ENCODE measurements at regions not wholly inside any gene's neighbourhood (a gene's known extent, or its start where the extent isn't known, plus 50 kb on each side); places are given as distances from the start of the nearest gene placed in this dataset.

DNA sequence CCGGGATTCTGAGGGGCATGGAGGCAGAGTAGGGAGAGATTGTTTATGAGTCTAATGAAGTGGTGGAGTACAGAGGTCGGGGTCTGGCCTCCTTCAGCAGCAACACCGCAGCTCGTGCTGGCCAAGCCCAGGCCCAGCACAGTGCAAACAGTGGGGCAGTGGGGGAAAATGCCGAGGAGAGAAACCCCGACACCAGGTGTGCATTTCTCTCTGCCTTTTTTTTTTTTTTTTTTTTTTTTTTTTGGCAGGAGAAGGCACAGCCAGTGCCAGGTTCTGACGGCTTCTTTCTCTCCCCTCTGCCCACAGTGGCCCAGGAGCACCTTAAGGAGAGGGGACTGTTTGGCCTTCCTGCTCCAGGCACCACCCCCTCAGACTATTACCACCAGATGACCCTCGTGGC is 219.3 kb downstream of the GLI2 start:
- no peaks in the 10 kb centered on the region for H3K9me3 Mint-ChIP-seq
- peaks cover 14% of the 10 kb centered on the region for H3K36me3 Mint-ChIP-seq (ENCODE audit: low read depth)
- H3K4me1 Mint-ChIP-seq, result peaks cover 51% of the 10 kb centered on the region
- no peak for TF ChIP-seq CTCF (IDR thresholded peaks at IDR 0.05)
- peak overlapping the region; percentile 70 for H3K27ac Mint-ChIP-seq
- no peak overlapping the region for H3K4me3 Mint-ChIP-seq
- peaks cover 19% of the 10 kb centered on the region for H3K27me3 Mint-ChIP-seq (ENCODE audit: low read depth, poor library complexity)
- no peak for DNase-seq

- H3K27ac Mint-ChIP-seq, result no peak overlapping the region
- peaks cover 14% of the 10 kb centered on the region for H3K36me3 Mint-ChIP-seq (ENCODE audit: low read depth)
- H3K9me3 Mint-ChIP-seq, result no peaks in the 10 kb centered on the region
- no peak for DNase-seq
- peaks cover 55% of the 10 kb centered on the region for H3K4me1 Mint-ChIP-seq
- no peak overlapping the region for H3K4me3 Mint-ChIP-seq
- H3K27me3 Mint-ChIP-seq (ENCODE audit: low read depth, poor library complexity), result peaks cover 19% of the 10 kb centered on the region
- TF ChIP-seq CTCF (IDR thresholded peaks at IDR 0.05), result no peak
These were observed 219.8 kb downstream of the GLI2 start for GRCh38 chr2:120955427-120955826.

- Mint-ChIP-seq H3K4me1 (peaks cover 55% of the 10 kb centered on the region), H3K27ac (no peak overlapping the region), H3K9me3 (no peaks in the 10 kb centered on the region), H3K27me3 (ENCODE audit: low read depth, poor library complexity) (peaks cover 13% of the 10 kb centered on the region), H3K4me3 (no peak overlapping the region), H3K36me3 (ENCODE audit: low read depth) (peaks cover 14% of the 10 kb centered on the region)
- no peak for DNase-seq
- TF ChIP-seq CTCF (IDR thresholded peaks at IDR 0.05), result no peak
These were observed 221.0 kb downstream of the GLI2 start for GRCh38 chr2:120956486-120957156.

GRCh38 chr2:120957905-120958304 is 222.2 kb downstream of the GLI2 start:
- DNase-seq, result no peak

GRCh38 chr2:120958623-120959366 is 223.1 kb downstream of the GLI2 start:
- H3K36me3 Mint-ChIP-seq (ENCODE audit: low read depth), result peaks cover 5% of the 10 kb centered on the region
- H3K27me3 Mint-ChIP-seq (ENCODE audit: low read depth, poor library complexity), result peaks cover 16% of the 10 kb centered on the region
- H3K4me3 Mint-ChIP-seq, result no peak overlapping the region
- peak; percentile 54 for DNase-seq
- peaks cover 62% of the 10 kb centered on the region for H3K4me1 Mint-ChIP-seq
- TF ChIP-seq CTCF (IDR thresholded peaks at IDR 0.05), result peak; percentile 25
- no peak overlapping the region for H3K27ac Mint-ChIP-seq
- H3K9me3 Mint-ChIP-seq, result no peaks in the 10 kb centered on the region

More at GRCh38 chr2:120957905-120958304, 222.2 kb downstream of the GLI2 start:
- no peak for TF ChIP-seq CTCF (IDR thresholded peaks at IDR 0.05)
- no peaks in the 10 kb centered on the region for H3K9me3 Mint-ChIP-seq
- peaks cover 12% of the 10 kb centered on the region for H3K36me3 Mint-ChIP-seq (ENCODE audit: low read depth)
- peaks cover 63% of the 10 kb centered on the region for H3K4me1 Mint-ChIP-seq
- peaks cover 13% of the 10 kb centered on the region for H3K27me3 Mint-ChIP-seq (ENCODE audit: low read depth, poor library complexity)
- H3K4me3 Mint-ChIP-seq, result no peak overlapping the region
- H3K27ac Mint-ChIP-seq, result no peak overlapping the region
